OCI-LY7 (cell line): ENCODE measurements at regions not wholly inside any gene's neighbourhood (a gene's known extent, or its start where the extent isn't known, plus 50 kb on each side); places are given as distances from the start of the nearest gene placed in this dataset.

Source experiments
- CTCF ChIP-seq: fragments of 200-600 bp; sonication (generic); conservative IDR thresholded peaks from 2 replicates; pipeline ENCODE4 v1.5.1; 2014; ENCODE audit warnings: mild to moderate bottlenecking, antibody characterized with exemption, low read length, moderate library complexity, mixed read lengths
- EZH2phosphoT487 ChIP-seq: fragments of 200-600 bp; sonication (generic); IDR thresholded peaks from 2 replicates; pipeline ENCODE4 v1.6.1; 2018; ENCODE audit warnings: low read depth, borderline replicate concordance, mild to moderate bottlenecking, mixed run types, antibody characterized with exemption, low read length, moderate library complexity, mixed read lengths

GRCh38 chr6:43915986-43916923 lies 146.2 kb downstream of the VEGFA start:
- TF ChIP-seq CTCF (no peak), EZH2phosphoT487 (no peak)
